Skeletal muscle tissue (tissue), 3 donors: ENCODE measurements at regions not wholly inside any gene's neighbourhood (a gene's known extent, or its start where the extent isn't known, plus 50 kb on each side); places are given as distances from the start of the nearest gene placed in this dataset.
"Not testable (repeated sequence)": the region's sequence is repeated elsewhere in the genome, so short reads cannot be mapped to it uniquely, and the experiment has no call there.

Experiments used
- H3K27ac ChIP-seq: one replicate; pipeline ENCODE4 v1.7.0; 2013; ENCODE audit warnings: mild to moderate bottlenecking, low read depth, low read length, inconsistent platforms
- H3K27me3 ChIP-seq, 3 donors: one replicate each; pipeline ENCODE4 v1.7.0; 2013; ENCODE audit warnings: low read length in 3 of 3; ENCODE audit not compliant: control insufficient read depth in 3 of 3, insufficient read depth in 3 of 3
- H3K36me3 ChIP-seq, 3 donors: one replicate each; pipeline ENCODE4 v1.7.0; 2013; ENCODE audit warnings: low read length in 3 of 3; ENCODE audit not compliant: control insufficient read depth in 3 of 3, insufficient read depth in 3 of 3
- H3K4me1 ChIP-seq, 3 donors: one replicate each; pipeline ENCODE4 v1.7.0; 2013; ENCODE audit warnings: low read length in 3 of 3, mild to moderate bottlenecking in 3 of 3; ENCODE audit not compliant: control insufficient read depth in 3 of 3, insufficient read depth in 3 of 3
- H3K4me3 ChIP-seq, 3 donors: one replicate each; pipeline ENCODE4 v1.7.0; 2013; ENCODE audit warnings: low read length in 3 of 3
- H3K9ac ChIP-seq, 3 donors: one replicate each; pipeline ENCODE4 v1.7.0; 2013; ENCODE audit warnings: low read length in 3 of 3, mild to moderate bottlenecking in 3 of 3, moderate library complexity in 2 of 3, low read depth in 1 of 3
- H3K9me3 ChIP-seq, 3 donors: one replicate each; pipeline ENCODE4 v1.7.0; 2013; ENCODE audit warnings: low read length in 3 of 3; ENCODE audit not compliant: control insufficient read depth in 3 of 3
- donor health status: Osteomylitis.

DNA sequence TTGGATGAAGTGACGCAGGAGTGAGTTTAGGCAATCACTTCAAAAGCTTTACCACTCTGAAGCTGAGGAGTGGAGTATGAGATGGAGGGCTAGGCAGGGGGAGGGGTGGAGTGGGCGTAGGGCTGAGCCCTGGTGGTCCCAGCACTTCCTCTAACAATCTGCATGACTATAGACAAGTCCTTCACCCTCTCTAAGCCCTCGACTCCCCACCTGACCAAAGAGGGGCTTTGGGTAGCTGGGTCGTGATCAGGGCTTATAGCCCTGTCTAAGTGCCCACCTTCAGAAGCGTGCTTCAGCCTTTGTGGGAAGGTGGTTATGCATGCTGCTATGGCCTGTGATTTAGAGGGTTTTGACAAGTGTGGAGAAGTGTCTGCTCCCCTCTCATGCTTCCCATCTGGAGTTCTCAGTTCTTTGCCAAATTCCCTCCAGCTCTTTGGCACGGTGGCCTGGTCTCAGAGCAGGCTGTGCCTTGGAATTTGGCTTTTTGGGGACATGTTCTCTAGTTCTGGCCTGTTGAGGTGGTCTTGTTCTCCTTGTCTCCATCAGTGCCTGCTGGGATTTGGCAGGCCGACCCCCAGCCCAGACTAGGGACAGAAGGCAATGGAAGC lies 53.0 kb downstream of the ACTBL2 start:
- H3K27me3 ChIP-seq = no peaks in the 10 kb centered on the region
- H3K9me3 ChIP-seq = peaks cover 0 to 4% (median 0%) of the 10 kb centered on the region in 3 donors
- no peaks in the 10 kb centered on the region for H3K4me1 ChIP-seq
- no peaks in the 10 kb centered on the region for H3K36me3 ChIP-seq
- H3K4me3 ChIP-seq = no peak overlapping the region
- no peak overlapping the region for H3K9ac ChIP-seq
- no peak overlapping the region for H3K27ac ChIP-seq

DNA sequence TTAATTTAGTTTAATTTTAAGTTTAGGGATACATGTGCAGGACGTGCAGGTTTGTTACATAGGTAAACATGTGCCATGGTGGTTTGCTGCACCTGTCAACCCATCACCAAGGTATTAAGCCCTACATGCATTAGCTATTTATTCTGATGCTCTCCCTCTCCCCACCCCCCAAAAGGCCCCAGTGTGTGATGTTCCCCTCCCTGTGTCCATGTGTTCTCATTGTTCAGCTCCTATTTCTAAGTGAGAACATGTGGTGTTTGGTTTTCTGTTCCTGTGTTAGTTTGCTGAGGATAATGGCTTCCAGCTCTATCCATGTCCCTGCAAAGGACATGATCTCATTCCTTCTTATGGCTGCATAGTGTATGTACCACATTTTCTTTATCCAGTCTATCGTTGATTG lies 53.6 kb downstream of the ACTBL2 start:
- H3K9ac ChIP-seq, H3K27ac ChIP-seq, H3K4me1 ChIP-seq, H3K27me3 ChIP-seq, H3K4me3 ChIP-seq, H3K9me3 ChIP-seq, H3K36me3 ChIP-seq: not testable (repeated sequence)

DNA sequence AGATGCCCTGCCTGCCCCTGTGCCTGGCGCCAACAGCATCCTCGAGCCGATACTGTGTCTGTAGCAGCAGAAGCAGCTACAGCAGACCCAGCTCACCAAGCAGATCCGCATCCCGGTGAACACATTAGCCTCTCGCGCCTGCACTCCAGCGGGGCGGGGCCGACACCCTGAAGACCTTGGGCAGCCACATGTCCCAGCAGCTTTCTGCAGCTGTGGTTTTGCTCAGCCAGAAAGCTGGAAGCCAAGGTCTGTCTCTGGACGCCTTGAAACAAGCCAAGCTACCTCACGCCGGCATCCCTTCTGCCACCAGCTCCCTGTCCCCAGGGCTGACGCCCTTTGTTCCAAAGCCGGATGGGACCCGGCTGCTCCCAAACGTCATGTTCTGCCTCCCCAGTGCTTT lies 59.6 kb downstream of the ACTBL2 start:
- Histone ChIP-seq H3K27me3 (peaks cover 0 to 2% (median 0%) of the 10 kb centered on the region in 3 donors), H3K27ac (no peak overlapping the region), H3K36me3 (no peaks in the 10 kb centered on the region), H3K4me1 (no peaks in the 10 kb centered on the region), H3K9ac (no peak overlapping the region), H3K4me3 (no peak overlapping the region), H3K9me3 (peaks cover 0 to 3% (median 0%) of the 10 kb centered on the region in 3 donors)

DNA sequence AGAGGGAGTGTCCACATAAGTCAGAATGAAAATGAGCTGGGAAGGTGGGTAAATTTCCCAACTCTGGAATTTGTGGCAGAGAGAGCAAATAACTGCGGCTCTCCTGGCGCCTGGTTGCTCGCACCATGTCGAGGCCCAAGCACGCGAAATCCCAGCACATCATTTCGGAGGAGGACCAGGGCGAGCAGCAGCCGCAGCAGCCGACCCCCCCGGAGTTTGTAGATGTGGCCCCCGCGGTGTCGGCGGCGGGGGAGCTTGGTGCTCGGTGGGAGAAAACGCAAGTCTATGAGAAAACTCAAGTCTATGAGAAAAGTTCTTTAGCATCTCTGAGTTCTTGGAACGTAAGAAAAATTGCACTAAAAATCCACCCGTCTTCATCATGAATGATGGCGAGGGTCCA lies 60.3 kb downstream of the ACTBL2 start:
- Histone ChIP-seq H3K4me3 (no peak overlapping the region), H3K36me3 (no peaks in the 10 kb centered on the region), H3K9ac (no peak overlapping the region), H3K9me3 (peaks cover 0 to 3% (median 0%) of the 10 kb centered on the region in 3 donors), H3K27me3 (peaks cover 0 to 2% (median 0%) of the 10 kb centered on the region in 3 donors), H3K4me1 (no peaks in the 10 kb centered on the region), H3K27ac (no peak overlapping the region)

DNA sequence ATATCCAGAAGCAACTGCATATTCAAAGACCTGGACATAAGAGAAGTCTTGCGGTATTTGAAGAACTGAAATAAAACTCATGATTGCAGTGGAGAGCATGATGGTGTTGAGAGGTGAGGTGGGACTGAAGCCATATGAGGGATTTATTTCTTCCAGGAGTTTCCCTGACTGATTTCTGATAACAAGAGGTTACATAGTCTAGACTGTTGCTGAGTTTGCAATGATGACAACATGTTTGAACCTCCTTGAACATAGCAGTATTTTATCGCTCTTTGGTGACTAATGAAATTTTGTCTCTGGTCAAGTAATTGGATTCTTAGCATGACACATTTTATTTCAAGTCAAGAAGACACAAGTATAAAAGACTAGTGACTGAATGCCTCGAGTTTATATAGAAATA lies 61.8 kb downstream of the ACTBL2 start:
- Histone ChIP-seq H3K9ac (no peak overlapping the region), H3K9me3 (peaks cover 0 to 3% (median 0%) of the 10 kb centered on the region in 3 donors), H3K27ac (no peak overlapping the region), H3K4me3 (no peak overlapping the region), H3K36me3 (no peaks in the 10 kb centered on the region), H3K4me1 (no peaks in the 10 kb centered on the region), H3K27me3 (peaks cover 0 to 2% (median 0%) of the 10 kb centered on the region in 3 donors)

DNA sequence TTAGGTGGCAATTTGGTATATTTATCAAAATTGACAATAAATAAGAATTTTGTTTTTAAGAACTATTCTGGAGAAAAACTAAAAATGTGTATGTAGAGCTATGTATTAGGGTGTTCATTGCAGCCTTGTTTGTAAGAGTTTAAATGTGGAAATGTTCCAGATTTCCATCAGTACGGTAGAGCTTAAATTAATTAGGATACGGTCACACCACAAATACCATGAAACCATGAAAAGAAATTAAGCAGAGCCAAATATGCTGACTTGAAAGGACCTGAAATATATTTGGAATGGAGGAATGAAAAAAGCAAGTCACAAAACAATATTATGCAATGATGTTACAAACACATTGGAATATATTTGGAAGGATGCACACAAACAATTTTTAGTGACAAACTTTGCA lies 64.6 kb downstream of the ACTBL2 start:
- H3K36me3 ChIP-seq = no peaks in the 10 kb centered on the region
- H3K27ac ChIP-seq = no peak overlapping the region
- H3K4me1 ChIP-seq = no peaks in the 10 kb centered on the region
- H3K9ac ChIP-seq = no peak overlapping the region
- H3K9me3 ChIP-seq = peaks cover 0 to 3% (median 0%) of the 10 kb centered on the region in 3 donors
- H3K4me3 ChIP-seq = no peak overlapping the region
- peaks cover 0 to 2% (median 0%) of the 10 kb centered on the region in 3 donors for H3K27me3 ChIP-seq

DNA sequence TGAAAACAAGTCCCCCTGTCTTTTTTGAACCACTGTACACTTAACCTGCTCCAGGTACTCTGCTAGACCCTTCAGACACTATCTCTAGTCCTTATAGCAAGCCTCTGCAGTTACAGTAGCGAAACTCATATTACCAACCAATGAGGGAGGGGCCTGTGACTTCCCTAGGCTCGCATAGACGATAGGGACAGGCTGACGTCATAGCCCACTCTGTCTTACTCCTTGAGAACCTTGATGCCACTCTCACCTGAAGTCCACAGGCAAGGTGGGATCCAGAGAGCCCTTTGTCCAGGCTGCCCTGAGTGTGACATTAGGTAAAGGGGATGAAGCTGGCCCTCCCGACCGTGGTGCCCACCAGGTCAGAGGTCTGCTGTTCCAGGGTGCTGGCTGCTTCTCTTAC lies 65.3 kb downstream of the ACTBL2 start:
- no peaks in the 10 kb centered on the region for H3K27me3 ChIP-seq
- no peaks in the 10 kb centered on the region for H3K4me1 ChIP-seq
- H3K4me3 ChIP-seq = no peak overlapping the region
- no peak overlapping the region for H3K27ac ChIP-seq
- no peaks in the 10 kb centered on the region for H3K36me3 ChIP-seq
- H3K9ac ChIP-seq = no peak overlapping the region
- no peaks in the 10 kb centered on the region for H3K9me3 ChIP-seq

DNA sequence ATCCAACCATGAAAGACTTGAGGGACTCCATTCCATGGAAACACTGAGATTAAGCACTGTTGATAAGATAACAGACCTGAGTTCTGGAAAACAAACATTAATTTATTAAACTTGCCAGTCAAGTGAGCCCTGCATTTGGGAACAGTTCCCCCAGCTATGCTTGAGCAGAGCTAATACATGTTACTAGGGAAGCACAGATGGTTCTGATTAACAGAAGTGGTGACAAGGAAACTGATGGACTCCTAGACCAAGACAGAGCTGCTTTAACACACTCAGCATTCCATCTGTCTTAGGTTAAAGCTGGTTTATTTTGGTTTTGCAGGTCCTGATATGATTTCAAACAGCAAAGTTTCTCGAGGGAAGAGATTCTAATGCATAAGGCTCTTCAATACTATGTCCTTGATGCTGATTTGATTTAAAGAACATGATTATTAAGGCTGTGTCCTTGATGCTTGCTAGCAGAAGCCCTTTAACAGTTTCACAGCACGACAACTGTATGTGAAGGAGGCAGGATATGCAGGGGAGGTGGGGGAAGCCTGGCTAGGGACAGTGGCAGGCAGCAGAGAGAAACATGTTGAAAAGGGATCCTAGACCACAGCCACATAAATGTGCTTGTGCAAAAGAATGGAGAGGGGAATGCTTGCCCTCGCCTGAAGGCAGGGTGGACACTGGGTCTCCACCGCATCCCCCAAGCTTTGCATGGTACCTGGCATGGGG lies 66.2 kb downstream of the ACTBL2 start:
- Histone ChIP-seq H3K4me1 (no peaks in the 10 kb centered on the region), H3K9me3 (no peaks in the 10 kb centered on the region), H3K27ac (no peak overlapping the region), H3K4me3 (no peak overlapping the region), H3K9ac (no peak overlapping the region), H3K36me3 (no peaks in the 10 kb centered on the region), H3K27me3 (no peaks in the 10 kb centered on the region)

DNA sequence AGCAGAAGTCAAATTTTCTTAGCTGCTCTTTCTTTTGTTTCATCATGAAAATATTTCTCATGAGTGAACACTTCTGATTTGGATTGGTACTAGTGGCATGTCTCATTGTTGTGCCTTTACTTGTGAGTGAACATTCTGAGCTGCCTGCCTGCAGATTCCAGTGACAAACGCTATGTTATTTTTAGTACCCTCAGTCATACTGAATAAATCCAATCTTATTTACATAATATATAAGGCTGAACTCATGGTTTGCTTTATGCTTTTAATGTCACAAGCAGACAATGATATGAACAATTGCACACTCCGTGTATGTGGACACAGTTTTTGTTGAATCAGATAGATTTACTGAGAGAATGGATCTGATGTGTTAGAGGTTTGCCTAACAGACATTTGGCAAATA lies 67.8 kb downstream of the ACTBL2 start:
- H3K9ac ChIP-seq = no peak overlapping the region
- no peaks in the 10 kb centered on the region for H3K36me3 ChIP-seq
- H3K27me3 ChIP-seq = no peaks in the 10 kb centered on the region
- H3K9me3 ChIP-seq = no peaks in the 10 kb centered on the region
- H3K4me3 ChIP-seq = no peak overlapping the region
- H3K27ac ChIP-seq = no peak overlapping the region
- no peaks in the 10 kb centered on the region for H3K4me1 ChIP-seq

DNA sequence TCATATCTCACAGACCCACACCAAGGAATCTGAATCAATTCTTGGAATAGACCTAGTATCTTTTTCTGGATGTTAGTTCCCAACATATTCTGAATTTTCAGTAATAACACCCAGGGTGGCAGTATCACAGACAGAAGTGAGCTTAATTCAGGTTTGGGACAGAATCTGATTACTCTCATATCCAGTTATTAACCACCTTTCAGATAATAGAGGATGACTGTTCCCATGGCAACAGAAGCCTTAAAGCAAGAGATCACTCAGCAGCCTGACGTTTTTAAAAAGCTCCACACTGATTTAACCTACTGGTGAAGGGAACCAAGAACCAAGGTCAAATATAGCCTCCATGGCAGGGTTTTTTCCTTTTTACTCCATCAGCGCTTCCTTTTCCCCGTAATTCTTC lies 68.4 kb downstream of the ACTBL2 start:
- Histone ChIP-seq H3K4me3 (no peak overlapping the region), H3K9ac (no peak overlapping the region), H3K36me3 (no peaks in the 10 kb centered on the region), H3K9me3 (no peaks in the 10 kb centered on the region), H3K4me1 (peaks cover 0 to 1% (median under 1%) of the 10 kb centered on the region in 3 donors), H3K27me3 (no peaks in the 10 kb centered on the region), H3K27ac (no peak overlapping the region)
